A673 (cell line): ENCODE measurements at regions not wholly inside any gene's neighbourhood (a gene's known extent, or its start where the extent isn't known, plus 50 kb on each side); places are given as distances from the start of the nearest gene placed in this dataset.

ENCODE experiments used
- EZH2 ChIP-seq: fragments of 200-600 bp; sonication (generic); IDR thresholded peaks from 2 replicates; pipeline ENCODE4 v1.6.1; 2017; ENCODE audit warnings: borderline replicate concordance, low read depth, mild to moderate bottlenecking, mixed read lengths, antibody characterized with exemption, low read length; ENCODE audit not compliant: poor library complexity, severe bottlenecking
- TF ChIP-seq, protein P1 (sequence below): fragments of 300-800, 200-600 bp; sonication (generic); conservative IDR thresholded peaks from 2 replicates; pipeline ENCODE4 v1.5.1; 2017; ENCODE audit warnings: low read depth, mild to moderate bottlenecking, antibody characterized with exemption, low read length, moderate library complexity, mixed read lengths

DNA sequence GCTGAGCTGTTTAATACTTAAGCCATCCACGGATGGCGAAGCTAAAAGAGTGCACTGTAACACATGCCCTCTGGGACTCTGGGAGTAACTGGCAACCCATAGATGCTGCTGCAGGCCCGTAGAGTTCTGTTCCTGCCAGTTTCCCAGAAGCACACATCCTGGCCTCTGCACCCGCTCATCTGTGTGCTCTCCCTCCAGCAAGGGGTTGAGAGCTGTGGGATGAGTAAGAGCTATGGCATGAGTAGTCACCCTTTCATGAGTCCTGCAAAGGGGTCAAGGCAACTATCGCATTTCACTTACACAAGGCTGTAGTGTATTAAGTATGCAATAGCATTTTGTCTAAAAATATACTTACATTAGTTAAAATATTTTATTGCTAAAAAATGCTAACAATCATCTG is 1341.8 kb upstream of the NXPH2 start:
- TF ChIP-seq EZH2 = no peak
- TF ChIP-seq, protein P1, sequence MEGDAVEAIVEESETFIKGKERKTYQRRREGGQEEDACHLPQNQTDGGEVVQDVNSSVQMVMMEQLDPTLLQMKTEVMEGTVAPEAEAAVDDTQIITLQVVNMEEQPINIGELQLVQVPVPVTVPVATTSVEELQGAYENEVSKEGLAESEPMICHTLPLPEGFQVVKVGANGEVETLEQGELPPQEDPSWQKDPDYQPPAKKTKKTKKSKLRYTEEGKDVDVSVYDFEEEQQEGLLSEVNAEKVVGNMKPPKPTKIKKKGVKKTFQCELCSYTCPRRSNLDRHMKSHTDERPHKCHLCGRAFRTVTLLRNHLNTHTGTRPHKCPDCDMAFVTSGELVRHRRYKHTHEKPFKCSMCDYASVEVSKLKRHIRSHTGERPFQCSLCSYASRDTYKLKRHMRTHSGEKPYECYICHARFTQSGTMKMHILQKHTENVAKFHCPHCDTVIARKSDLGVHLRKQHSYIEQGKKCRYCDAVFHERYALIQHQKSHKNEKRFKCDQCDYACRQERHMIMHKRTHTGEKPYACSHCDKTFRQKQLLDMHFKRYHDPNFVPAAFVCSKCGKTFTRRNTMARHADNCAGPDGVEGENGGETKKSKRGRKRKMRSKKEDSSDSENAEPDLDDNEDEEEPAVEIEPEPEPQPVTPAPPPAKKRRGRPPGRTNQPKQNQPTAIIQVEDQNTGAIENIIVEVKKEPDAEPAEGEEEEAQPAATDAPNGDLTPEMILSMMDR = no peak
